Suprapubic skin (tissue), 4 donors: ENCODE measurements at regions not wholly inside any gene's neighbourhood (a gene's known extent, or its start where the extent isn't known, plus 50 kb on each side); places are given as distances from the start of the nearest gene placed in this dataset.

ENCODE experiments used
- DNase-seq, 2 donors: peaks; one replicate each; pipeline ENCODE4 v3.0.0-alpha.2; 2019; ENCODE audit warnings: low spot score in 2 of 2
- H3K27ac ChIP-seq: fragments of 200-600 bp; sonication (generic); one replicate; pipeline ENCODE4 v1.5.1; 2019
- H3K27me3 ChIP-seq: fragments of 200-600 bp; sonication (generic); one replicate; pipeline ENCODE4 v1.5.1; 2019
- H3K36me3 ChIP-seq: fragments of 200-600 bp; sonication (generic); one replicate; pipeline ENCODE4 v1.5.1; 2019
- H3K4me1 ChIP-seq: fragments of 200-600 bp; sonication (generic); one replicate; pipeline ENCODE4 v1.5.1; 2019
- H3K4me3 ChIP-seq: fragments of 200-600 bp; sonication (generic); one replicate; pipeline ENCODE4 v1.5.1; 2019; ENCODE audit warnings: mild to moderate bottlenecking
- H3K9me3 ChIP-seq: fragments of 200-600 bp; sonication (generic); one replicate; pipeline ENCODE4 v1.5.1; 2019
- EP300 ChIP-seq: sonication (generic); formaldehyde crosslinking; IDR thresholded peaks from one replicate; pipeline ENCODE4 v1.6.1; 2017; ENCODE audit warnings: antibody characterized with exemption
- POLR2A ChIP-seq, 2 donors: fragments of 450-650 bp; IDR thresholded peaks; one replicate each; pipeline ENCODE4 v1.6.1; 2017; ENCODE audit warnings: antibody characterized with exemption in 2 of 2, mild to moderate bottlenecking in 2 of 2, moderate library complexity in 2 of 2
- POLR2AphosphoS5 ChIP-seq, 3 donors: sonication (generic); formaldehyde crosslinking; IDR thresholded peaks; one replicate each; pipeline ENCODE4 v1.6.1; 2017; ENCODE audit warnings: antibody characterized with exemption in 3 of 3
- WGBS: methylation state at CpG from one replicate; pipeline ENCODE4 v1.1.5; 2018; 5-methylcytosine and 5-hydroxymethylcytosine counted together
- TF ChIP-seq, protein P1 (sequence below), 2 donors: fragments of 200-600 bp in 1 of 2; fragments of 450-650 bp in 1 of 2; sonication (generic) in 1 of 2; IDR thresholded peaks; one replicate each; pipeline ENCODE4 v1.5.1; 2016 to 2019; ENCODE audit warnings: antibody characterized with exemption in 2 of 2, mild to moderate bottlenecking in 1 of 2, moderate library complexity in 1 of 2

GRCh38 chr1:4220362-4220761, 320.3 kb upstream of the C1orf174 start:
- TF ChIP-seq, protein P1, sequence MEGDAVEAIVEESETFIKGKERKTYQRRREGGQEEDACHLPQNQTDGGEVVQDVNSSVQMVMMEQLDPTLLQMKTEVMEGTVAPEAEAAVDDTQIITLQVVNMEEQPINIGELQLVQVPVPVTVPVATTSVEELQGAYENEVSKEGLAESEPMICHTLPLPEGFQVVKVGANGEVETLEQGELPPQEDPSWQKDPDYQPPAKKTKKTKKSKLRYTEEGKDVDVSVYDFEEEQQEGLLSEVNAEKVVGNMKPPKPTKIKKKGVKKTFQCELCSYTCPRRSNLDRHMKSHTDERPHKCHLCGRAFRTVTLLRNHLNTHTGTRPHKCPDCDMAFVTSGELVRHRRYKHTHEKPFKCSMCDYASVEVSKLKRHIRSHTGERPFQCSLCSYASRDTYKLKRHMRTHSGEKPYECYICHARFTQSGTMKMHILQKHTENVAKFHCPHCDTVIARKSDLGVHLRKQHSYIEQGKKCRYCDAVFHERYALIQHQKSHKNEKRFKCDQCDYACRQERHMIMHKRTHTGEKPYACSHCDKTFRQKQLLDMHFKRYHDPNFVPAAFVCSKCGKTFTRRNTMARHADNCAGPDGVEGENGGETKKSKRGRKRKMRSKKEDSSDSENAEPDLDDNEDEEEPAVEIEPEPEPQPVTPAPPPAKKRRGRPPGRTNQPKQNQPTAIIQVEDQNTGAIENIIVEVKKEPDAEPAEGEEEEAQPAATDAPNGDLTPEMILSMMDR (IDR thresholded peaks at IDR 0.05), result no peak
- TF ChIP-seq EP300 (no peak), POLR2A (IDR thresholded peaks at IDR 0.05) (no peak), POLR2AphosphoS5 (IDR thresholded peaks at IDR 0.05) (no peak)
- H3K4me3 ChIP-seq, result no peak overlapping the region
- H3K36me3 ChIP-seq, result no peaks in the 10 kb centered on the region
- WGBS, result 73% methylated on average over 9 of the region's 9 CpGs
- H3K4me1 ChIP-seq, result no peaks in the 10 kb centered on the region
- H3K9me3 ChIP-seq, result no peaks in the 10 kb centered on the region
- DNase-seq, result no peak
- peaks cover 17% of the 10 kb centered on the region for H3K27me3 ChIP-seq
- H3K27ac ChIP-seq, result no peak overlapping the region

GRCh38 chr1:4221107-4221506, 321.0 kb upstream of the C1orf174 start:
- Histone ChIP-seq H3K27me3 (peaks cover 16% of the 10 kb centered on the region), H3K27ac (no peak overlapping the region), H3K4me1 (no peaks in the 10 kb centered on the region), H3K4me3 (no peak overlapping the region), H3K36me3 (no peaks in the 10 kb centered on the region), H3K9me3 (no peaks in the 10 kb centered on the region)
- DNase-seq, result no peak
- TF ChIP-seq POLR2A (IDR thresholded peaks at IDR 0.05) (no peak), EP300 (no peak), POLR2AphosphoS5 (IDR thresholded peaks at IDR 0.05) (no peak)
- TF ChIP-seq, protein P1 (IDR thresholded peaks at IDR 0.05), result no peak
- WGBS, result 96% methylated on average over 4 of the region's 4 CpGs

DNA sequence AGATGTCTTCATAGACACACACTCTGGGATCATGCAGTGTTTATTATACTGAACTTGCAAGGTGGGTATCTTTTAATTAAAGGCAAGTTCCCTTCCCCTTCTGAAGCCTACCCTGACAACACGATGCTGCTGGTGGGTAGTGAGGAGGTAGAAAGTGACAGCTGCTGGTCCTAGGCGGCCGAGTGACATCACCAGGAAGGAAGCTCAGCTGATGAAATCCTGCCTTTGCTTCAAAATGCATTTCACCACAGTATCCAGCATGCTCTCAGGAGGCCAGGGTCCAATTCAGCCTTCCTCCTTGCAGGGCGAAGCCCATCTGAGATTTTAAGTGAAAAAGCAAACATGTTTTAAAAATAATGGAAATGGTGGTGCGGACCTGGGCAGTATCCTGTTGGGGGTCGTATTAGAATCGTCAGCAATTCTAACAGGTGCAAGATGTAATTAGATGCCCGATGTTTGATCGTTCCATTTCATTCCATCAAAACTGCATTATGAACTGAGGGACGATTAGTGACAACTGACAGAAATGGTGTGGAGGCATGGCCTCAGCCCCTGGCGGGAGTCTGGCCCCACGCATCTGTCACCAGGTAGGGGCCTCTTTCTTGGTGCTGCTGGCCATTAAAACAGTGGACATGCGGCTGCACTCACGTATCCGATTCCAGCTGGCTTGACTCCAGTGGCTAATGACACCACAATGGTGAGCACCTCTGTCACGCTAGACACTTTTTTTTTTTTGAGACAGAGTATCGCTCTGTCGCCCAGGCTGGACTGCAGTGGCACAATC, 324.8 kb upstream of the C1orf174 start:
- Histone ChIP-seq H3K36me3 (no peaks in the 10 kb centered on the region), H3K27me3 (peaks cover 3% of the 10 kb centered on the region), H3K4me3 (no peak overlapping the region), H3K4me1 (no peaks in the 10 kb centered on the region), H3K9me3 (no peaks in the 10 kb centered on the region), H3K27ac (no peak overlapping the region)
- TF ChIP-seq POLR2A (IDR thresholded peaks at IDR 0.05), result no peak
- TF ChIP-seq EP300, result no peak
- TF ChIP-seq, protein P1 (IDR thresholded peaks at IDR 0.05), result no peak
- TF ChIP-seq POLR2AphosphoS5 (IDR thresholded peaks at IDR 0.05), result no peak
- no peak for DNase-seq
- 84% methylated on average over 18 of the region's 18 CpGs for WGBS

DNA sequence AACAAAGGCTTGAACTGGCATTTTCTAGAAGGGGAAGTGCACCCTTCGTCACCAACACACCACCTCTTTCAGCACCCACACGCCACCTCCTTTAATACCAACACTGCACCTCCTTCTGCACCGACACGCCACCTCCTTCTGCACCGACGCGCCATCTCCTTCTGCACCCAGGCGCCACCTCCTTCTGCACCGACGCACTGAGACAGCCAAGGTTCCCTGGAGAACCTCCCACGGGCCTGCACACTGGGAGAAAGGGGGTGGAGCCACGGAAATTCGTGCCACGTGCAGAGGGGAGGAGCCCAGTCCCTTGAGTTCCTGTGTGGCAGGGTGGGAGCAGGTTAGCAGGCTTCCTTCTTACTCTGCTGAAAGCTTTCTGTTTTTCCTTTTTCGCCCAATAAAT, 327.9 kb upstream of the C1orf174 start:
- TF ChIP-seq POLR2A (IDR thresholded peaks at IDR 0.05) (no peak), EP300 (no peak), POLR2AphosphoS5 (IDR thresholded peaks at IDR 0.05) (no peak)
- TF ChIP-seq, protein P1 (IDR thresholded peaks at IDR 0.05), result no peak
- no peaks in the 10 kb centered on the region for H3K9me3 ChIP-seq
- H3K27me3 ChIP-seq, result peaks cover 3% of the 10 kb centered on the region
- no peak for DNase-seq
- H3K4me3 ChIP-seq, result no peak overlapping the region
- WGBS, result 75% methylated on average over 15 of the region's 15 CpGs
- H3K36me3 ChIP-seq, result no peaks in the 10 kb centered on the region
- no peaks in the 10 kb centered on the region for H3K4me1 ChIP-seq
- H3K27ac ChIP-seq, result no peak overlapping the region

DNA sequence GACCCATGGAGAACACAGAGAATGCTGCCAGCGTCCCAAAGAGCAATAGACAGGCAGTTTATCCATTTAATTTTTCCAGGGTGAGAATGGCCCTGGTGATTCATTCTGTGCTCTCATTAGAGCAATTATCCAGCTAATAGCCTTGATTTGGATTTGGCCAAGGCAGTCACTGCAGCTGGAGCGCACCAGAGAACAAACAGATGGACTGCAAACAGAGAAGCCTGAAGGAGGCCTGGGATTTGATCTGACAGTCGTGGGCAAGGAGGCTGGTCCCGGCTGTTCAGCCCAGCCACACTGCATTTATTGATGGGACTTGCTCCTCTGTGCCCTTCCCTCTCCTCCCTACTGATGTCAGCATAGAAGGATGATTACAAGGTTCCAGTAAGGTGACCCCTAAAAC, 353.9 kb upstream of the C1orf174 start:
- Histone ChIP-seq H3K27ac (no peak overlapping the region), H3K4me1 (no peaks in the 10 kb centered on the region), H3K9me3 (peaks cover under 1% of the 10 kb centered on the region), H3K36me3 (no peaks in the 10 kb centered on the region), H3K27me3 (no peaks in the 10 kb centered on the region), H3K4me3 (no peak overlapping the region)
- WGBS, result 70% methylated on average over 4 of the region's 4 CpGs
- TF ChIP-seq POLR2AphosphoS5 (IDR thresholded peaks at IDR 0.05), result no peak
- TF ChIP-seq EP300, result no peak
- TF ChIP-seq, protein P1 (IDR thresholded peaks at IDR 0.05), result no peak
- TF ChIP-seq POLR2A (IDR thresholded peaks at IDR 0.05), result no peak
- no peak for DNase-seq
